ENCODE measurements at regions not wholly inside any gene's neighbourhood (a gene's known extent, or its start where the extent isn't known, plus 50 kb on each side); places are given as distances from the start of the nearest gene placed in this dataset.
A peak's percentile ranks its signal among the peaks of the same experiment; 100 is the strongest.

- DNase-seq: no peak
These were observed 381.9 kb downstream of the ZNF516 start for GRCh38 chr18:76113101-76113500.

- DNase-seq: no peak
These were observed 392.4 kb downstream of the ZNF516 start for GRCh38 chr18:76102626-76103025.

GRCh38 chr18:76102156-76102555, 392.9 kb downstream of the ZNF516 start:
- no peak for DNase-seq

DNA sequence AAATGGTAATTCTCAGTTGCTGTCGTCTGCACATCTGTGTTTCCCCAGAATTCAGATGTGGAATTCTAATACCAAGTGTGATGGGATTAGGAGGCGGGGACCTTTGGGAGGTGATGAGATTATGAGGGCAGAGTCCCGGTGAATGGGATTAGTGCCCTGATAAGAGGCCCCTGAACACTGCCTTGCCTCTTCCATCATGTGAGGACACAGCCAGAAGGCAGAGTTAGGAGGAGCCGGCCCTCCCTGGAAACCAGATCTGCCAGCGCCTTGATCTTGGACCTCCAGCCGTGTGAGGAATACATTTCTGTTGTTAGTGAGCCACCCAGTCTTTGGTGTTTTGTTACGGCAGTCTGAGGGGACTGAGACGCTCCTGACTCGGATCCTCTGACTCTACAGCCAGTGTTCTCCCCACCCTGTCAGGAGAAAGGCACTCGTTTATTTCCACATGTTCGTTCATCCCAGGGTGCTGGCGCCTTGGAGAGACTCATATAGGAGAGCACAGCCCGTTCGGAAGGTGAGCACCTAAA, 395.0 kb downstream of the ZNF516 start:
- no peak for DNase-seq

DNA sequence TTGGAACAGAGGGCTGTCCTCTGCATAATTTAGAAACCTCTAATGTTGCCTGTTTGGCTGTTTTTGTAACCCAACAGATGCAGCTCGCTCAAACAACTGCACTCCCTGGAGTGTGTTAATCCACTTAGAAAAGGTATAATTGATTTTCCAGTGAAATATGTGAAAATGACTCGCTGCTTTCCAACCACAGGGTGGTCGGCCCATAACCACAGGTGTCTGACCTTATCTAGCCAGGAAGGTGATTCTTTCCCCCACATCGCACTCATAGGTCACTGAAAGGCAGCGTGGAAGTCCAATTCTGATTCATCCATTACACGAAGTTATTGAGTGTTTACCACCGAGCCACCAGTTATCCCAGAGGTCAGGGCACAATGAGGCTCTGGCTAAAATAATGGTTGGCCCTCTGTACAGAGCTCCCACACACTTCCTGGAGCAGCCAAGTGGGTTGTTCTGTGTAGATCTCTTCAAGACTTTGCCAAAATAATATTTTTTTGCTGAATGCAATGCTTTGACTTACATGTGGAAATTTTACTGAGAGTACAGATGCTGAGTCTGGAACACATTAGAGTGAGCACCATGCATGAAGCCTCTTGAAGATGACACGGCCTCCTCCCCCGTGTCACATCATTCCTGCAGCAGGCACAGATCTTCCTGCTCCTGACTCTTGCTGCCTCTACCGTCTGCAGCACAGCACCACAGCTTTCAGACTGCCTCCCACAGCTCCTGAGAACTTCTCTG, 396.2 kb downstream of the ZNF516 start:
- peak; percentile 32 for DNase-seq

GRCh38 chr18:76081536-76081935, 413.5 kb downstream of the ZNF516 start:
- DNase-seq: peak; percentile 32

DNA sequence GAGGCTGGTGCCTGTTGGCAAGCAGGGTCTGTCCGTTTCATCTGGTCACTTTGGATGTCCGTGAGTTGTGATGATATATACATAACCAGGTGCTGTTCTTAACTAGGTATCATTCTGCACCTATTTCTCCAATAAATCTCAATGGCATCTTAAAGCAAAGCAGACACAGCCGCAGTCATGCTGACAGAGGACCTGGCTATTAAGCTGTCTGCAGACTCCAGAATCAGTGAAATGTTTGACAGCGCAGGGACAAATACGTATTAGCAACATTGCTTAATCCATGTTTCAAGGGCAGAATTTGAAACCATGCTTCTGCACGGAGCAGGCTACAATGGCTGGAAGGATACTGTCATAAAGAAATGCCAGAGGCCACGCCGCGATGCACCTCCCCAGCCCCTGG, 414.6 kb downstream of the ZNF516 start:
- DNase-seq: no peak

- DNase-seq: peak; percentile 35
These were observed 419.3 kb downstream of the ZNF516 start for GRCh38 chr18:76075777-76076176.

- peak; percentile 93 for DNase-seq
These were observed 430.0 kb downstream of the ZNF516 start for GRCh38 chr18:76064998-76065397.

DNA sequence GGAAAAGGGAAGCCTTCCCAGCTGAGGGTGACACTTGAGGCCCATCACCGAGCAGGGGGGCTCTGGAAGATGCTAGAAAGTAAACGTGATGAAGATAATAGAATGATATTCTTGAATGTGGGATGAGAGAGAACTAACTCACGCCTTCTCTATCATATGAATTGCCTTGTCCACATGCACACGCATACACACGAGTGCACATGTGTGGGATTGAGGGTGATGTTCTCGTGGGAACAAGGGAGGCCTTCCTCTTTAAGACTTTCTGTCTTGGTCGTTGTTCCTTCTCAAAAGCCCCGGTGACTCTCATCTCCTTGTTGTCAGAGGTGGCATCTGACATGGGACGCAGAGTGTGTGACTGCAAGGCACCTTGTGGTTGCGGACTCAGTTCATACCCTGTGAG, 436.9 kb downstream of the ZNF516 start:
- DNase-seq: no peak

GRCh38 chr18:76057386-76057785, 437.7 kb downstream of the ZNF516 start:
- no peak for DNase-seq

DNA sequence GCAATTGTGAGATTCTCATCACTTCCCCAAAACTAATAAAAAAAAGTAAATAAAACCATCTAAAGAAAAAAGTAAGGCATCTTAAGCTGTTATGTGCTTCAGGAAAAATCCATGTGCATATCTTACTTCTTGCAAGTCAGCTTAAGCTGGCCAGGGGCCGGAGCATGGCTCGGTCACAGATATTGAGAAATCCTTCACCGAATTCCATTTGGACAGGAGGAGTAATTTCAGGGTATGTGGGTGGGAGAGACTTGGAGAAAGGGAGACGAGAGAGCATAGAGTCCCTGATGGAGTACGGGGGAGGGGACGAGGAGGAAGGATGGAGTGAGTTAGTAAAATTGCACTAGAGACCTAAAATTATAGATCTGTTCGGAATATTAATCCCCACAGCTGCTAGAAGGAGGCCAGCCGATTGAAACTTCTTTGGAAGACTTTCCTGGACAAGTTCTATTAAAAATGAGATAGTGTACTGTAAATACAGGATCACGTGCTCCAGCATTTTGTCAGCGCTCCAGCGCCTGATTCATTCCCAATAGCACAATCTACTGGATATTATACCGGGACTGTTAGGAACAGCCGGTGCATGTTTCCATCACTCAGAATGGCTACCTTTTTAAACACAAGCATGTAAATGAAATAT, 438.5 kb downstream of the ZNF516 start:
- DNase-seq: no peak

GRCh38 chr18:76055578-76055977, 439.5 kb downstream of the ZNF516 start:
- no peak for DNase-seq

GRCh38 chr18:76055025-76055424, 440.0 kb downstream of the ZNF516 start:
- DNase-seq: no peak

DNA sequence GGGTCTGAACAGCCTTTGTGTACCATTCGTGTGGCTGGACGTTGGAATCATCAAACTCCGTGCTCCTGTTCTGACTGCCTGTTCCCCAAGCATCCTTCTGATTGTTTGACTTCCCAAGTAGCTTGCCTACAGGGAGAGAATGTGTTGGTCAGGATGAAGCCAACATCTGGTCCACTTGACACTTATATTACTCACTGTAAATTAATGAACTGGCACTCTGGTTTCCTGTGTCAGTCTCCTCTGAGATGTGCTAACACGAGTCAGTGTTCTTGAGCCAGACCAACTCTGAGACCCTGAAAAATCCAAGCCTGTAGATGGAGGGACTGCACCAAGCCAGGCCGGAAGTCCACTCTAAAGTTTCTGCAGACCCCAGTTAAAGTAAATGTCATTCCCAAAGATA, 440.9 kb downstream of the ZNF516 start:
- no peak for DNase-seq

DNA sequence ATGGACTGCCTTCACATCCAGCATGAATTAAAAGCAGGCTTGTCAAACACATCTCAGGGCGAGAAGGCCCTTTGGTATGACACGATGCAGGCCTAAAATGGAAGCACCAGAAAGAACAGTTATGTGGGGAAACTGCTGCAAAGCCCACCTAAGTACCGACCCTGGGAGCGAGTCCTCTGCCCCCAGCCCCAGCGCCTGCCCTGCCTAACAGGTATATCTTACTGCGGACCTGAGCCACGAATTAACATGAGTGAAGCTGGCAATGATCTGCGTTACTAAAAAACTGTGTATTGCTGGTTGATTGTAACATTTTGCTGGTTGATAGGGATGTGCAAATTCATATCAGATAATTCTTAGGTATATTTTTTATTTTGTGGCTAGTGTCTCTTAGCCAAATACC, 441.5 kb downstream of the ZNF516 start:
- no peak for DNase-seq

DNA sequence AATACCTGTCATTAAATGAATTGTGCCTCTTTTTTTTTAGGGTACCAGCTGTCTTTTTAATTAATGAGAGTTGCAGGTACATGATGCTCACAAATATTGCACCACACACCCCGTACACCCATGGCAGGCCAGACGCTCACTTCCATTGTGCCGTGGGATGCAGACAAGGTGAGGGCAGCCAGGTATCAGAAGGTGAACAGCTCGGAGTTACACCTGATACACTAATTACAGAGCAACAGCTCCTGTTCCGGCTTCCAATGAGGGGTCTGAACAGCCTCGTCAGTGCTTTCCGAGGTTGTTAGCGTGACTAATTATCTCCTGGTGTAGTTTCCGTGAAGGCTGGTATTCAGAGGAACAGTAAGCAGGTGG, 442.8 kb downstream of the ZNF516 start:
- DNase-seq: peak; percentile 23

GRCh38 chr18:76051396-76052226, 443.4 kb downstream of the ZNF516 start:
- no peak for DNase-seq

- DNase-seq: no peak
These were observed 448.8 kb downstream of the ZNF516 start for GRCh38 chr18:76046221-76046620.

- DNase-seq: no peak
These were observed 452.5 kb downstream of the ZNF516 start for GRCh38 chr18:76042511-76042910.

DNA sequence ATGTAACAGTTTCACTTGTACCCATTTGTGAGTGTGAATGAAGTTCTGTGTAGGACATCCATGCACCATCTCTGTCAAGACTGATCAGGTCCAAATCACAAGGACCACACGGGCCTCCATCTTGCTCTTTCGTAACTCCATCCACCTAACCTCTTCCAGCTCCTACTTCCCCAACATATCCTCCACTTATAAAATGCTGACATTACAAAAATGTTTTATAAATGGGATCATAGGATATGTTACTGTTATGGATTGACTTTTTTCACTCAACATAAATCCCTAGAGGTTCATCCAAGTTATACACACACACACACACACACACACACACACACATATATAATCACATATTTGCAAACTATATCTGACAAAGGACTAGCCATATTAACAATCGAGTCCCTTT, 476.8 kb downstream of the ZNF516 start:
- no peak for DNase-seq

- DNase-seq: no peak
These were observed 482.0 kb downstream of the ZNF516 start for GRCh38 chr18:76013057-76013456.

GRCh38 chr18:76005632-76006208, 489.3 kb downstream of the ZNF516 start:
- DNase-seq: peak; percentile 80
